MG63 (cell line): ENCODE measurements at regions not wholly inside any gene's neighbourhood (a gene's known extent, or its start where the extent isn't known, plus 50 kb on each side); places are given as distances from the start of the nearest gene placed in this dataset.

ENCODE experiments used
- DNase-seq: peaks from one replicate; pipeline ENCODE4 v3.0.0-alpha.2; 2020
- H3K27me3 ChIP-seq: fragments of 250-450 bp; sonication (Bioruptor Pico); 2 replicates; pipeline ENCODE4 v1.5.1; 2020; ENCODE audit warnings: mild to moderate bottlenecking, moderate library complexity
- H3K36me3 ChIP-seq: fragments of 250-450 bp; sonication (Bioruptor Pico); 2 replicates; pipeline ENCODE4 v1.5.1; 2020; ENCODE audit warnings: mild to moderate bottlenecking, moderate library complexity
- H3K4me3 ChIP-seq: fragments of 250-450 bp; sonication (Bioruptor Pico); 2 replicates; pipeline ENCODE4 v1.5.1; 2020; ENCODE audit warnings: mild to moderate bottlenecking, moderate library complexity
- H3K9me3 ChIP-seq: fragments of 250-450 bp; sonication (Bioruptor Pico); 2 replicates; pipeline ENCODE4 v1.5.1; 2020; ENCODE audit warnings: mild to moderate bottlenecking, moderate library complexity

- H3K36me3 ChIP-seq: no peaks in the 10 kb centered on the region
- no peak for DNase-seq
- H3K27me3 ChIP-seq: no peaks in the 10 kb centered on the region
- H3K4me3 ChIP-seq: no peak overlapping the region
- no peaks in the 10 kb centered on the region for H3K9me3 ChIP-seq
Measured at GRCh38 chr14:39998114-39998513, 565.9 kb upstream of the FBXO33 start.

- no peak for DNase-seq
- Histone ChIP-seq H3K36me3 (no peaks in the 10 kb centered on the region), H3K27me3 (no peaks in the 10 kb centered on the region), H3K9me3 (no peaks in the 10 kb centered on the region), H3K4me3 (no peak overlapping the region)
Measured at GRCh38 chr14:39991041-39991440, 558.8 kb upstream of the FBXO33 start.

- H3K9me3 ChIP-seq: no peaks in the 10 kb centered on the region
- no peak overlapping the region for H3K4me3 ChIP-seq
- no peaks in the 10 kb centered on the region for H3K27me3 ChIP-seq
- H3K36me3 ChIP-seq: no peaks in the 10 kb centered on the region
- DNase-seq: no peak
Measured at GRCh38 chr14:39988939-39989338, 556.7 kb upstream of the FBXO33 start.

- Histone ChIP-seq H3K4me3 (no peak overlapping the region), H3K9me3 (no peaks in the 10 kb centered on the region), H3K27me3 (no peaks in the 10 kb centered on the region), H3K36me3 (no peaks in the 10 kb centered on the region)
- no peak for DNase-seq
Measured at GRCh38 chr14:39984323-39984722, 552.1 kb upstream of the FBXO33 start.

- Histone ChIP-seq H3K9me3 (no peaks in the 10 kb centered on the region), H3K4me3 (no peak overlapping the region), H3K36me3 (no peaks in the 10 kb centered on the region), H3K27me3 (no peaks in the 10 kb centered on the region)
- DNase-seq: no peak
Measured at GRCh38 chr14:39977198-39977597, 545.0 kb upstream of the FBXO33 start.

- H3K27me3 ChIP-seq: no peaks in the 10 kb centered on the region
- H3K36me3 ChIP-seq: no peaks in the 10 kb centered on the region
- no peaks in the 10 kb centered on the region for H3K9me3 ChIP-seq
- H3K4me3 ChIP-seq: no peak overlapping the region
- DNase-seq: no peak
Measured at GRCh38 chr14:39974036-39974435, 541.8 kb upstream of the FBXO33 start.

- no peaks in the 10 kb centered on the region for H3K36me3 ChIP-seq
- no peaks in the 10 kb centered on the region for H3K27me3 ChIP-seq
- no peak for DNase-seq
- no peak overlapping the region for H3K4me3 ChIP-seq
- H3K9me3 ChIP-seq: no peaks in the 10 kb centered on the region
Measured at GRCh38 chr14:39972704-39973103, 540.5 kb upstream of the FBXO33 start.

GRCh38 chr14:39967885-39968284, 535.7 kb upstream of the FBXO33 start:
- no peaks in the 10 kb centered on the region for H3K36me3 ChIP-seq
- no peaks in the 10 kb centered on the region for H3K9me3 ChIP-seq
- no peak overlapping the region for H3K4me3 ChIP-seq
- no peak for DNase-seq
- no peaks in the 10 kb centered on the region for H3K27me3 ChIP-seq

- no peak for DNase-seq
- H3K4me3 ChIP-seq: no peak overlapping the region
- no peaks in the 10 kb centered on the region for H3K27me3 ChIP-seq
- no peaks in the 10 kb centered on the region for H3K36me3 ChIP-seq
- H3K9me3 ChIP-seq: no peaks in the 10 kb centered on the region
Measured at GRCh38 chr14:39957987-39958386, 525.8 kb upstream of the FBXO33 start.

- Histone ChIP-seq H3K27me3 (no peaks in the 10 kb centered on the region), H3K36me3 (no peaks in the 10 kb centered on the region), H3K4me3 (no peak overlapping the region), H3K9me3 (no peaks in the 10 kb centered on the region)
- DNase-seq: no peak
Measured at GRCh38 chr14:39957290-39957689, 525.1 kb upstream of the FBXO33 start.

- Histone ChIP-seq H3K4me3 (no peak overlapping the region), H3K9me3 (no peaks in the 10 kb centered on the region), H3K36me3 (no peaks in the 10 kb centered on the region), H3K27me3 (no peaks in the 10 kb centered on the region)
- no peak for DNase-seq
Measured at GRCh38 chr14:39956372-39956771, 524.1 kb upstream of the FBXO33 start.

GRCh38 chr14:39948235-39948634, 516.0 kb upstream of the FBXO33 start:
- H3K27me3 ChIP-seq: no peaks in the 10 kb centered on the region
- no peaks in the 10 kb centered on the region for H3K9me3 ChIP-seq
- no peak overlapping the region for H3K4me3 ChIP-seq
- DNase-seq: no peak
- no peaks in the 10 kb centered on the region for H3K36me3 ChIP-seq

GRCh38 chr14:39946807-39947206, 514.6 kb upstream of the FBXO33 start:
- no peak for DNase-seq
- Histone ChIP-seq H3K9me3 (no peaks in the 10 kb centered on the region), H3K27me3 (no peaks in the 10 kb centered on the region), H3K36me3 (no peaks in the 10 kb centered on the region), H3K4me3 (no peak overlapping the region)

GRCh38 chr14:39939023-39939422, 506.8 kb upstream of the FBXO33 start:
- no peak for DNase-seq
- Histone ChIP-seq H3K4me3 (no peak overlapping the region), H3K36me3 (no peaks in the 10 kb centered on the region), H3K27me3 (no peaks in the 10 kb centered on the region), H3K9me3 (no peaks in the 10 kb centered on the region)

- Histone ChIP-seq H3K9me3 (no peaks in the 10 kb centered on the region), H3K36me3 (no peaks in the 10 kb centered on the region), H3K27me3 (no peaks in the 10 kb centered on the region), H3K4me3 (no peak overlapping the region)
- no peak for DNase-seq
Measured at GRCh38 chr14:39912192-39913100, 480.2 kb upstream of the FBXO33 start.

GRCh38 chr14:39897657-39898056, 465.4 kb upstream of the FBXO33 start:
- Histone ChIP-seq H3K36me3 (no peaks in the 10 kb centered on the region), H3K27me3 (no peaks in the 10 kb centered on the region), H3K4me3 (no peak overlapping the region), H3K9me3 (no peaks in the 10 kb centered on the region)
- no peak for DNase-seq

GRCh38 chr14:39890026-39890425, 457.8 kb upstream of the FBXO33 start:
- DNase-seq: no peak
- H3K4me3 ChIP-seq: no peak overlapping the region
- no peaks in the 10 kb centered on the region for H3K36me3 ChIP-seq
- no peaks in the 10 kb centered on the region for H3K27me3 ChIP-seq
- H3K9me3 ChIP-seq: no peaks in the 10 kb centered on the region

GRCh38 chr14:39884091-39884490, 451.9 kb upstream of the FBXO33 start:
- H3K27me3 ChIP-seq: no peaks in the 10 kb centered on the region
- no peak for DNase-seq
- H3K4me3 ChIP-seq: no peak overlapping the region
- H3K36me3 ChIP-seq: no peaks in the 10 kb centered on the region
- H3K9me3 ChIP-seq: no peaks in the 10 kb centered on the region
